Fibroblast of lung (primary cell): ENCODE measurements at regions not wholly inside any gene's neighbourhood (a gene's known extent, or its start where the extent isn't known, plus 50 kb on each side); places are given as distances from the start of the nearest gene placed in this dataset.

Source experiments
- DNase-seq, 2 donors: peaks; one replicate each; pipeline versions ENCODE4 v3.0.0 to v3.0.0-alpha.2; 2010; ENCODE audit warnings: low read depth in 2 of 2
- H2AFZ ChIP-seq: 2 replicates; pipeline ENCODE4 v1.5.1; 2012; ENCODE audit warnings: low read length, control low read depth, inconsistent platforms
- H3K27ac ChIP-seq: 2 replicates; pipeline ENCODE4 v1.5.1; 2011; ENCODE audit warnings: low read length, control low read depth; ENCODE audit not compliant: insufficient read depth
- H3K27me3 ChIP-seq: 2 replicates; pipeline ENCODE4 v1.5.1; 2011; ENCODE audit warnings: mild to moderate bottlenecking, low read length; ENCODE audit not compliant: control insufficient read depth, insufficient read depth
- H3K36me3 ChIP-seq: 2 replicates; pipeline ENCODE4 v1.5.1; 2011; ENCODE audit warnings: low read length; ENCODE audit not compliant: control insufficient read depth, insufficient read depth
- H3K4me1 ChIP-seq: 2 replicates; pipeline ENCODE4 v1.5.1; 2011; ENCODE audit warnings: low read length; ENCODE audit not compliant: control insufficient read depth, insufficient read depth; ENCODE audit errors: extremely low read depth
- H3K4me2 ChIP-seq: 2 replicates; pipeline ENCODE4 v1.5.1; 2011; ENCODE audit warnings: low read length, control low read depth; ENCODE audit not compliant: insufficient read depth; ENCODE audit errors: extremely low read depth
- H3K4me3 ChIP-seq, 4 experiments: fragments of 200-600 bp in 1 of 4; sonication (generic) in 1 of 4; replicated peaks in 1 of 4; 2 replicates each; pipeline ENCODE4 v1.5.1; 2011 to 2016; ENCODE audit warnings: low read length in 4 of 4, low read depth in 3 of 4, mild to moderate bottlenecking in 3 of 4, control low read depth in 2 of 4, inconsistent platforms in 1 of 4, mixed read lengths in 1 of 4; ENCODE audit not compliant: insufficient read depth in 1 of 4; ENCODE audit errors: control extremely low read depth in 1 of 4
- H3K79me2 ChIP-seq: 2 replicates; pipeline ENCODE4 v1.5.1; 2012; ENCODE audit warnings: mild to moderate bottlenecking, low read length, inconsistent platforms; ENCODE audit not compliant: control insufficient read depth, insufficient read depth
- H3K9ac ChIP-seq: 2 replicates; pipeline ENCODE4 v1.5.1; 2011; ENCODE audit warnings: mild to moderate bottlenecking, low read length, control low read depth; ENCODE audit not compliant: insufficient read depth
- H3K9me3 ChIP-seq: 2 replicates; pipeline ENCODE4 v1.5.1; 2012; ENCODE audit warnings: low read depth, low read length; ENCODE audit not compliant: control insufficient read depth, insufficient read depth
- H4K20me1 ChIP-seq: 2 replicates; pipeline ENCODE4 v1.5.1; 2011; ENCODE audit warnings: low read length; ENCODE audit not compliant: control insufficient read depth, insufficient read depth; ENCODE audit errors: extremely low read depth
- CTCF ChIP-seq, 2 donors: IDR thresholded peaks in 1 of 2; conservative IDR thresholded peaks in 1 of 2; 1 replicate in 1 of 2; 2 replicates in 1 of 2; pipeline ENCODE4 v1.5.1; 2011 to 2012; ENCODE audit warnings: low read length in 2 of 2, control low read depth in 1 of 2, inconsistent platforms in 1 of 2, low read depth in 1 of 2, mild to moderate bottlenecking in 1 of 2
- EZH2 ChIP-seq: IDR thresholded peaks from 2 replicates; pipeline ENCODE4 v1.5.1; 2012; ENCODE audit warnings: low read length, control low read depth, mild to moderate bottlenecking; ENCODE audit errors: missing control alignments

- no peak overlapping the region for H3K27ac ChIP-seq
- H3K4me2 ChIP-seq = no peak overlapping the region
- no peak overlapping the region for H2AFZ ChIP-seq
- H3K4me3 ChIP-seq = no peak overlapping the region
- H3K79me2 ChIP-seq = no peaks in the 10 kb centered on the region
- no peaks in the 10 kb centered on the region for H3K4me1 ChIP-seq
- DNase-seq = no peak
- H3K36me3 ChIP-seq = no peaks in the 10 kb centered on the region
- TF ChIP-seq EZH2 = no peak
- TF ChIP-seq CTCF (conservative IDR thresholded peaks at IDR 0.05 in 1 of 2, IDR thresholded peaks at IDR 0.05 in 1 of 2; ENCODE audit: low read depth in 1 of 2, low read length in 2 of 2) = no peak
- no peaks in the 10 kb centered on the region for H3K27me3 ChIP-seq
- no peak overlapping the region for H3K9ac ChIP-seq
- no peaks in the 10 kb centered on the region for H3K9me3 ChIP-seq
- H4K20me1 ChIP-seq = no peaks in the 10 kb centered on the region
Observed at GRCh38 chr18:7485616-7486015, 81.5 kb upstream of the PTPRM start.

DNA sequence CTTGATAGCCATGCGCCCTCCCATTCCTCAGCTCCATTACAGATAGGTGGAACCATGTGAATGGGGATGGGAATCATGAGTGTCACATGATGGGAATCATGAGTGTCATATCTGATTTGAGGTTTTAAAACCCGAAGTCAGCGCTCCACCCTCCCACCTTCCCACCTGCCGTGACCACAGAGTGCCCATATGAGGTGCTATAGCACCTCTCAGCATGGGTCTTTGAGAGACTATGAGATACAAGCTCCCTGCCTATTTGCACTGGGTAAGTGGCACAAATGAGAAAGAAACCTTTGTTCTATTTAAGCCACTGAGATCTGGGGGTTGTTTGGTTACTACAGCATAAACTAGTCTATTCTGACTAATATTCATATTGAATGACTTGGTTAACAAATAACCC lies 78.5 kb upstream of the PTPRM start:
- H3K9ac ChIP-seq = no peak overlapping the region
- no peak overlapping the region for H3K4me2 ChIP-seq
- TF ChIP-seq CTCF (conservative IDR thresholded peaks at IDR 0.05 in 1 of 2, IDR thresholded peaks at IDR 0.05 in 1 of 2; ENCODE audit: low read depth in 1 of 2, low read length in 2 of 2) = no peak
- TF ChIP-seq EZH2 = no peak
- no peaks in the 10 kb centered on the region for H3K79me2 ChIP-seq
- no peaks in the 10 kb centered on the region for H3K27me3 ChIP-seq
- H3K27ac ChIP-seq = no peak overlapping the region
- H4K20me1 ChIP-seq = no peaks in the 10 kb centered on the region
- no peaks in the 10 kb centered on the region for H3K36me3 ChIP-seq
- H3K4me3 ChIP-seq = no peak overlapping the region
- DNase-seq = no peak
- no peak overlapping the region for H2AFZ ChIP-seq
- H3K9me3 ChIP-seq = no peaks in the 10 kb centered on the region
- no peaks in the 10 kb centered on the region for H3K4me1 ChIP-seq

DNA sequence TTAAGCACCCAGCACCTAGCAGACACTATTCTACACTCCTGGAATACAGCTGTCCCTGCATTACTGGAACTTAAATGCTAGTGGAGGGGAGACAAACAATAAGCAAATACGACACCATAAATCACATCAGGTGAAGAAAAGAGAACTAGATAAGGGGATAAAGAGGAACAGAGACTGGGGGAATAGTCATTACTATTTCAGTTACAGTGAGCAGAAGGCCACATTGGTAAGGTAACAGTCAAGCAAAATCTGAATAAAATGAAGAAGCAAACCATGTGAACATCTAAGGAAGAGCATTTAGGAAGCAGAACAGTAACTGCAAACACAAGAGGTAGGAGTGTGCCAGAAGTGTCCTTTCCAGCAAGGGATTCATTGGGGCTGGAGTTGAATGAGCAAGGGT lies 77.0 kb upstream of the PTPRM start:
- Histone ChIP-seq H3K9me3 (no peaks in the 10 kb centered on the region), H3K4me2 (no peak overlapping the region), H3K27ac (no peak overlapping the region), H3K27me3 (no peaks in the 10 kb centered on the region), H3K79me2 (no peaks in the 10 kb centered on the region), H3K4me3 (no peak overlapping the region), H3K36me3 (no peaks in the 10 kb centered on the region), H4K20me1 (no peaks in the 10 kb centered on the region), H3K4me1 (no peaks in the 10 kb centered on the region), H3K9ac (no peak overlapping the region), H2AFZ (no peak overlapping the region)
- no peak for DNase-seq
- no peak for TF ChIP-seq CTCF (conservative IDR thresholded peaks at IDR 0.05 in 1 of 2, IDR thresholded peaks at IDR 0.05 in 1 of 2; ENCODE audit: low read depth in 1 of 2, low read length in 2 of 2)
